Trophoblast cell (in vitro differentiated cells and primary cell): ENCODE measurements at regions not wholly inside any gene's neighbourhood (a gene's known extent, or its start where the extent isn't known, plus 50 kb on each side); places are given as distances from the start of the nearest gene placed in this dataset.

Experiments
- DNase-seq, 2 donors: peaks; one replicate each; pipeline ENCODE4 v3.0.0-alpha.2; 2016
- H2AFZ ChIP-seq: 2 replicates; pipeline ENCODE4 v1.6.1; 2013; ENCODE audit warnings: low read length, moderate library complexity, mild to moderate bottlenecking; ENCODE audit not compliant: insufficient read depth, poor library complexity
- H2AK5ac ChIP-seq: 2 replicates; pipeline ENCODE4 v1.6.1; 2013; ENCODE audit warnings: mild to moderate bottlenecking, low read length
- H2BK120ac ChIP-seq: 2 replicates; pipeline ENCODE4 v1.6.1; 2013; ENCODE audit warnings: low read length, mild to moderate bottlenecking, moderate library complexity; ENCODE audit not compliant: insufficient read depth, poor library complexity
- H2BK12ac ChIP-seq: 2 replicates; pipeline ENCODE4 v1.6.1; 2013; ENCODE audit warnings: mild to moderate bottlenecking, low read length, moderate library complexity
- H2BK5ac ChIP-seq: 2 replicates; pipeline ENCODE4 v1.6.1; 2013; ENCODE audit warnings: low read length, low read depth, moderate library complexity, mild to moderate bottlenecking; ENCODE audit not compliant: poor library complexity
- H3K14ac ChIP-seq: 2 replicates; pipeline ENCODE4 v1.6.1; 2013; ENCODE audit warnings: mild to moderate bottlenecking, low read length
- H3K18ac ChIP-seq: 2 replicates; pipeline ENCODE4 v1.6.1; 2013; ENCODE audit warnings: mild to moderate bottlenecking, low read length
- H3K23ac ChIP-seq: 2 replicates; pipeline ENCODE4 v1.6.1; 2013; ENCODE audit warnings: low read length
- H3K27ac ChIP-seq: 2 replicates; pipeline ENCODE4 v1.5.1; 2013; ENCODE audit warnings: low read depth, mild to moderate bottlenecking, inconsistent platforms, low read length, moderate library complexity
- H3K27me3 ChIP-seq: 2 replicates; pipeline ENCODE4 v1.6.1; 2013; ENCODE audit warnings: inconsistent platforms, mild to moderate bottlenecking, low read length, moderate library complexity; ENCODE audit not compliant: insufficient read depth
- H3K36me3 ChIP-seq, 2 experiments: 1 replicate in 1 of 2; 2 replicates in 1 of 2; pipeline ENCODE4 v1.6.1; 2013; ENCODE audit warnings: low read length in 2 of 2, mild to moderate bottlenecking in 2 of 2, moderate library complexity in 1 of 2; ENCODE audit not compliant: insufficient read depth in 2 of 2, control insufficient read depth in 1 of 2
- H3K4ac ChIP-seq: 2 replicates; pipeline ENCODE4 v1.6.1; 2013; ENCODE audit warnings: low read depth, mild to moderate bottlenecking, low read length, moderate library complexity
- H3K4me1 ChIP-seq, 2 experiments: 1 replicate in 1 of 2; 2 replicates in 1 of 2; pipeline ENCODE4 v1.6.1; 2013; ENCODE audit warnings: low read length in 2 of 2, mild to moderate bottlenecking in 2 of 2, moderate library complexity in 1 of 2; ENCODE audit not compliant: insufficient read depth in 2 of 2, control insufficient read depth in 1 of 2
- H3K4me2 ChIP-seq: 2 replicates; pipeline ENCODE4 v1.6.1; 2013; ENCODE audit warnings: inconsistent platforms, mild to moderate bottlenecking, low read length, moderate library complexity
- H3K4me3 ChIP-seq: 2 replicates; pipeline ENCODE4 v1.5.1; 2013; ENCODE audit warnings: mild to moderate bottlenecking, low read depth, low read length, inconsistent platforms
- H3K79me1 ChIP-seq: one replicate; pipeline ENCODE4 v1.6.1; 2013; ENCODE audit warnings: low read length
- H3K79me2 ChIP-seq: 2 replicates; pipeline ENCODE4 v1.6.1; 2013; ENCODE audit warnings: low read length, mild to moderate bottlenecking; ENCODE audit not compliant: control insufficient read depth, insufficient read depth, poor library complexity
- H3K9ac ChIP-seq: 2 replicates; pipeline ENCODE4 v1.6.1; 2013; ENCODE audit warnings: mild to moderate bottlenecking, low read length
- H3K9me3 ChIP-seq: 2 replicates; pipeline ENCODE4 v1.6.1; 2013; ENCODE audit warnings: low read depth, mild to moderate bottlenecking, control low read depth, inconsistent platforms, low read length; ENCODE audit not compliant: insufficient read depth
- H4K12ac ChIP-seq: 2 replicates; pipeline ENCODE4 v1.6.1; 2013; ENCODE audit warnings: low read depth, mild to moderate bottlenecking, low read length, moderate library complexity
- H4K8ac ChIP-seq: 2 replicates; pipeline ENCODE4 v1.6.1; 2013; ENCODE audit warnings: low read depth, mild to moderate bottlenecking, low read length, moderate library complexity
- H4K91ac ChIP-seq: one replicate; pipeline ENCODE4 v1.6.1; 2013; ENCODE audit warnings: low read depth, mild to moderate bottlenecking, low read length, moderate library complexity
- WGBS: extraction: QIAGEN DNeasy Blood & Tissue Kit; methylation state at CpG from one replicate; pipeline ENCODE4 v1.1.7; 2013; ENCODE audit warnings: missing lambda C conversion rate; ENCODE audit not compliant: insufficient read length, insufficient coverage; ENCODE audit errors: extremely low coverage; 5-methylcytosine and 5-hydroxymethylcytosine counted together

DNA sequence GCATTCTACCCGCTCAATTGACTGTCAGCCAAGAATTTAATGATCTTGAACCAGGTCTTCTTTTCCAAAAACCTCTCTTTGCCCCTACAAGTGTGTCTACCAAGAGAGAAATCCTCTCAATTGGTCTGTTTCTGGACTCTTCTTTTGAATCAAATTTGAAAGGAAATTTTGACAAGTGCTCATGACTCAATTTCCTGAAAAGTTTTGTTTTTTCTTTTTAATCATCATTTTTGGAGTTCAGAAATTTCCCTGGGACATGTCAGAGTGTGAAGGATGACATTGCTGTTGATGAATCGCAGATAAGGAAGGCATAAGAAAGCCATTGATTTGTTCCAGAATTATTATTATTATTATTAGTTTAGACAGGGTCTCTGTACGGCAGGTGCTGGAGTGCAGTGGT lies 88.2 kb upstream of the AKT3 start:
- Histone ChIP-seq H2AK5ac (no peak overlapping the region), H3K4me3 (no peak overlapping the region), H3K4me1 (peaks cover 0 to 1% of the 10 kb centered on the region in 2 experiments), H3K79me1 (no peaks in the 10 kb centered on the region), H2BK5ac (no peak overlapping the region), H3K4ac (no peak overlapping the region), H2BK120ac (no peak overlapping the region), H4K12ac (no peak overlapping the region), H2AFZ (no peak overlapping the region), H3K79me2 (no peaks in the 10 kb centered on the region), H3K36me3 (no peaks in the 10 kb centered on the region), H2BK12ac (no peak overlapping the region), H4K91ac (no peak overlapping the region), H4K8ac (no peak overlapping the region), H3K18ac (no peak overlapping the region), H3K27me3 (no peaks in the 10 kb centered on the region), H3K14ac (no peak overlapping the region), H3K9me3 (no peaks in the 10 kb centered on the region), H3K27ac (no peak overlapping the region), H3K23ac (no peak overlapping the region), H3K9ac (no peak overlapping the region), H3K4me2 (no peak overlapping the region)
- no CpG with 5 or more reads among the region's 3 CpGs for WGBS
- no peak for DNase-seq

DNA sequence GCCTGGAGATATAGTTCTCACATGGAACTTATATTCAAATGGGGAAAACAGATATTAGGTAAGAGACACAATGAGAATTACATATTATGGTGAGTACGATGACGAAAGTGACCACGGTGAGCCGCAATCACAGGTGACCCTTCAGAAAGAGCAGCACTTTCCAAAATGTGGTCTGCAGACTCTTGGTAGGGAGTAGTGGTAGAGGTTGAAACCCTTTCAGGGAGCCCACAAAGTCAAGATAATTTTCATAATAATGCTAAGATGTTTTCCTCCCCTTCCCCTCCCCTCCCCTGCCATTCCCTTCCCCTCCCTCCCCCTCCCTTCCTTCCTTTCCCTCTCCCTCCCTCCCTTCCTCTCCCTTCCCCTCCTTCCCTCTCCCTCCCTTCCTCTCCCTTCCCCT lies 83.5 kb upstream of the AKT3 start:
- Histone ChIP-seq H3K9me3 (no peaks in the 10 kb centered on the region), H4K8ac (no peak overlapping the region), H4K12ac (no peak overlapping the region), H3K4ac (no peak overlapping the region), H3K18ac (no peak overlapping the region), H2AK5ac (no peak overlapping the region), H3K36me3 (no peaks in the 10 kb centered on the region), H3K27me3 (no peaks in the 10 kb centered on the region), H4K91ac (no peak overlapping the region), H2BK5ac (no peak overlapping the region), H3K23ac (no peak overlapping the region), H3K27ac (no peak overlapping the region), H3K4me2 (no peak overlapping the region), H3K4me3 (no peak overlapping the region), H2BK120ac (no peak overlapping the region), H3K14ac (no peak overlapping the region), H3K9ac (no peak overlapping the region), H3K4me1 (peaks cover 5 to 7% of the 10 kb centered on the region in 2 experiments), H3K79me1 (peaks cover 7% of the 10 kb centered on the region), H2AFZ (no peak overlapping the region), H2BK12ac (no peak overlapping the region), H3K79me2 (no peaks in the 10 kb centered on the region)
- no CpG with 5 or more reads among the region's 4 CpGs for WGBS
- DNase-seq = no peak

DNA sequence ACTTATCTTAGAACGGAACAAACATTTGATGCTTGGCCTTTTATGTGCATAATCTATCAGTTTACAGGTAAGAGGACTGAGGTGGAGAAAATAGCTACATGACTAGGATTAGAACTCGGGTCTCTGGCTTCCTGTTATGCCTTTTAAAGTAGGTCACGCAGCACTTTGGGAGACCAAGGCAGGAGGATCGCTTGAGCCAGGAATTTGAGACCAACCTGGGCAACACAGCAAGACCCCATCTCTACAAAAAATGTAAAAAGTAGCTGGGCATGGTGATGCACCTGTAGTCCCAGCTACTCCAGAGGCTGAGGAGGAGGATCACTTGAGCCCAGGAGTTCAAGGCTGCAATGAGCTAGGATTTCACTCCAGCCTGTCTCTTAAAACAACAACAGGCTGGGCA lies 81.9 kb upstream of the AKT3 start:
- Histone ChIP-seq H2BK120ac (no peak overlapping the region), H3K4ac (no peak overlapping the region), H3K79me1 (peaks cover 7% of the 10 kb centered on the region), H4K8ac (no peak overlapping the region), H3K9me3 (no peaks in the 10 kb centered on the region), H3K9ac (no peak overlapping the region), H2AK5ac (no peak overlapping the region), H3K36me3 (no peaks in the 10 kb centered on the region), H2BK12ac (no peak overlapping the region), H2BK5ac (no peak overlapping the region), H3K18ac (no peak overlapping the region), H3K27ac (no peak overlapping the region), H3K4me3 (no peak overlapping the region), H2AFZ (no peak overlapping the region), H3K79me2 (no peaks in the 10 kb centered on the region), H4K12ac (no peak overlapping the region), H4K91ac (no peak overlapping the region), H3K4me1 (peaks cover 7 to 8% of the 10 kb centered on the region in 2 experiments), H3K14ac (no peak overlapping the region), H3K4me2 (no peak overlapping the region), H3K23ac (no peak overlapping the region), H3K27me3 (no peaks in the 10 kb centered on the region)
- WGBS = no CpG with 5 or more reads among the region's 4 CpGs
- no peak for DNase-seq

DNA sequence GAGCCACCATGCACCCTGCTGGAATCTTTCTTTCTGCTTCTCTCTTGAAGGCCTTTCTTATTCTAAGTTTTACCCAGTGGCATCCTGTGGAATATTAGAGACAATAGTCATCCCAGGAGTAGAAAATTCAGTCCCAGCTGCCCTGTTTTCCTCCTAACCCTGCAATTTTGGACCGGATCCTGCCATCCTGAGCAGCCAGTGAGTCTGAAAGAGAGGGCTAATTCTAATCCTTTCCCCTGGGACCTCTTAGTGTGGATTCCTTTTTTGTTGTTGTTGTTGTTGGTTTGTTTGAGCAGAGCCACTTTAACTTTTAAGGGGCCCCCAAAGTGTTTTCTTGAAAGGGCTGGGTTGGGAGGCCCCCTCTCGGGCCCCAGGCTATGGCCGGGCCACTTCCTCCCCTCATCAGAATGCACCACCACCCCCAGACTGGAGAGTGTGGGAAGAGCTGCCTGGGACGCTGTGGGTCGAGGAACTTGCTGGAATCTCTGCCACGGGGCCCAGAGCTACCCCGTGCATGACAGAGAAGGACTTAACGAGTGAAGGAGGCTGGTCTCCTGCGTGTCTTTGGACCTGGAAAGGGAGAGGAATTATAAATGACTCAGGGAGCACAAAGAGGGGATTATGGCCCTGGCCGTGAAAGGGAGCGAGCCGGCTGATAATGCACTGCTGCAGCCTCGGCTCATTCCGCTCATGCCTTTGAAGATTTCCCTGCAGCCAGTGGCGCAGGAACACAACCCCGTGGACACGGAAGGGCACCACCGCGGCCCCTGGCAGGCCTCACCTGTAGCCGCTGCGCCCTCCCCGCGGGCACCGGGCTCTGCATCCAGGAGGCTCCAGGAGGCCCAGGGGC lies 81.0 kb upstream of the AKT3 start:
- H3K4me3 ChIP-seq = no peak overlapping the region
- H3K18ac ChIP-seq = peak overlapping the region; percentile 4
- peak overlapping the region; percentile 61 for H2BK120ac ChIP-seq
- peak overlapping the region; percentile 51 for H4K8ac ChIP-seq
- H4K91ac ChIP-seq = peak overlapping the region; percentile 45
- no peaks in the 10 kb centered on the region for H3K27me3 ChIP-seq
- H2AFZ ChIP-seq = no peak overlapping the region
- peak overlapping the region; percentile 34 for H4K12ac ChIP-seq
- DNase-seq = no peak
- H3K4ac ChIP-seq = no peak overlapping the region
- H3K4me1 ChIP-seq = peaks cover 8 to 10% of the 10 kb centered on the region in 2 experiments
- peaks cover 11% of the 10 kb centered on the region for H3K79me1 ChIP-seq
- H2AK5ac ChIP-seq = no peak overlapping the region
- H3K4me2 ChIP-seq = peak overlapping the region; percentile 47
- no peaks in the 10 kb centered on the region for H3K36me3 ChIP-seq
- H3K14ac ChIP-seq = peak overlapping the region; percentile 9
- H3K23ac ChIP-seq = no peak overlapping the region
- H3K27ac ChIP-seq = peak overlapping the region; percentile 64
- WGBS = no CpG with 5 or more reads among the region's 24 CpGs
- no peaks in the 10 kb centered on the region for H3K9me3 ChIP-seq
- no peak overlapping the region for H2BK12ac ChIP-seq
- no peak overlapping the region for H2BK5ac ChIP-seq
- H3K9ac ChIP-seq = no peak overlapping the region
- no peaks in the 10 kb centered on the region for H3K79me2 ChIP-seq
